ENCODE measurements at regions not wholly inside any gene's neighbourhood (a gene's known extent, or its start where the extent isn't known, plus 50 kb on each side); places are given as distances from the start of the nearest gene placed in this dataset.
"Not testable (repeated sequence)": the region's sequence is repeated elsewhere in the genome, so short reads cannot be mapped to it uniquely, and the experiment has no call there.

- no peak for DNase-seq
- Histone ChIP-seq H3K27me3 (ENCODE audit: insufficient read depth, low read depth, severe bottlenecking) (no peaks in the 10 kb centered on the region), H3K36me3 (no peaks in the 10 kb centered on the region), H3K9me3 (ENCODE audit: severe bottlenecking) (no peaks in the 10 kb centered on the region), H3K27ac (no peak overlapping the region), H3K4me3 (ENCODE audit: low read depth, low read length) (no peak overlapping the region)
- TF ChIP-seq CTCF (IDR thresholded peaks at IDR 0.05; ENCODE audit: low read depth, low read length), result no peak
Observed at GRCh38 chr1:214143006-214143992, 137.7 kb upstream of the SMYD2 start.

- not testable (repeated sequence) for H3K27me3 ChIP-seq (ENCODE audit: insufficient read depth, low read depth, severe bottlenecking); H3K9me3 ChIP-seq (ENCODE audit: severe bottlenecking); H3K4me3 ChIP-seq (ENCODE audit: low read depth, low read length); H3K36me3 ChIP-seq; DNase-seq; H3K27ac ChIP-seq
Observed at GRCh38 chr1:214144521-214144920, 136.4 kb upstream of the SMYD2 start.

- Histone ChIP-seq H3K4me3 (ENCODE audit: low read depth, low read length) (no peak overlapping the region), H3K9me3 (ENCODE audit: severe bottlenecking) (no peaks in the 10 kb centered on the region), H3K36me3 (no peaks in the 10 kb centered on the region), H3K27me3 (ENCODE audit: insufficient read depth, low read depth, severe bottlenecking) (no peaks in the 10 kb centered on the region), H3K27ac (no peak overlapping the region)
- no peak for DNase-seq
- TF ChIP-seq CTCF (IDR thresholded peaks at IDR 0.05; ENCODE audit: low read depth, low read length), result no peak
Observed at GRCh38 chr1:214146523-214146922, 134.4 kb upstream of the SMYD2 start.

GRCh38 chr1:214154596-214155292 lies 126.2 kb upstream of the SMYD2 start:
- H3K27ac ChIP-seq, result no peak overlapping the region
- no peak for TF ChIP-seq CTCF (IDR thresholded peaks at IDR 0.05; ENCODE audit: low read depth, low read length)
- DNase-seq, result no peak
- no peaks in the 10 kb centered on the region for H3K36me3 ChIP-seq
- H3K4me3 ChIP-seq (ENCODE audit: low read depth, low read length), result no peak overlapping the region
- H3K9me3 ChIP-seq (ENCODE audit: severe bottlenecking), result no peaks in the 10 kb centered on the region
- H3K27me3 ChIP-seq (ENCODE audit: insufficient read depth, low read depth, severe bottlenecking), result no peaks in the 10 kb centered on the region

- no peaks in the 10 kb centered on the region for H3K9me3 ChIP-seq (ENCODE audit: severe bottlenecking)
- TF ChIP-seq CTCF (IDR thresholded peaks at IDR 0.05; ENCODE audit: low read depth, low read length), result no peak
- no peak for DNase-seq
- H3K27me3 ChIP-seq (ENCODE audit: insufficient read depth, low read depth, severe bottlenecking), result no peaks in the 10 kb centered on the region
- H3K4me3 ChIP-seq (ENCODE audit: low read depth, low read length), result no peak overlapping the region
- no peak overlapping the region for H3K27ac ChIP-seq
- no peaks in the 10 kb centered on the region for H3K36me3 ChIP-seq
Observed at GRCh38 chr1:214155987-214156625, 124.9 kb upstream of the SMYD2 start.

- no peak overlapping the region for H3K4me3 ChIP-seq (ENCODE audit: low read depth, low read length)
- no peaks in the 10 kb centered on the region for H3K9me3 ChIP-seq (ENCODE audit: severe bottlenecking)
- no peak for TF ChIP-seq CTCF (IDR thresholded peaks at IDR 0.05; ENCODE audit: low read depth, low read length)
- no peak for DNase-seq
- H3K36me3 ChIP-seq, result no peaks in the 10 kb centered on the region
- no peaks in the 10 kb centered on the region for H3K27me3 ChIP-seq (ENCODE audit: insufficient read depth, low read depth, severe bottlenecking)
- no peak overlapping the region for H3K27ac ChIP-seq
Observed at GRCh38 chr1:214164173-214164572, 116.8 kb upstream of the SMYD2 start.

All from WERI-Rb-1 (cell line).